Activated CD8-positive, alpha-beta T cell treated with anti-CD3 and anti-CD28 coated beads, Interleukin-2, amount 10 ng/mL, durations not matched to agents 7 days and 5 days (primary cell): ENCODE measurements at regions not wholly inside any gene's neighbourhood (a gene's known extent, or its start where the extent isn't known, plus 50 kb on each side); places are given as distances from the start of the nearest gene placed in this dataset.

Experiments used
- ATAC-seq: fragments of 150-1000 bp; cut with Tn5 transposase; one replicate; pipeline ENCODE4 v1.10.0; 2021; ENCODE audit warnings: moderate library complexity
- CTCF ChIA-PET: fragments of 350-600 bp; sonication (Branson Sonifier 250); formaldehyde crosslinking; loops from one replicate; lab custom pipeline; 2021; ENCODE audit warnings: antibody characterized with exemption; lab: Charles Lee
- POLR2A ChIA-PET: fragments of 350-600 bp; sonication (Branson Sonifier 250); formaldehyde crosslinking; loops from one replicate; lab custom pipeline; 2021; ENCODE audit warnings: antibody characterized with exemption; lab: Charles Lee
- DNase-seq: peaks from one replicate; pipeline ENCODE4 v3.0.0-alpha.2; 2020
- H3K27ac Mint-ChIP-seq: one replicate; pipeline ENCODE4 v1.8.0; 2021; ENCODE audit warnings: mild to moderate bottlenecking, mixed read lengths
- H3K27me3 Mint-ChIP-seq: one replicate; pipeline ENCODE4 v1.8.0; 2021; ENCODE audit warnings: low read depth, mixed read lengths
- H3K36me3 Mint-ChIP-seq: one replicate; pipeline ENCODE4 v1.8.0; 2021; ENCODE audit warnings: low read depth, mixed read lengths
- H3K4me1 Mint-ChIP-seq: one replicate; pipeline ENCODE4 v1.8.0; 2021; ENCODE audit warnings: low read depth, mixed read lengths
- H3K4me3 Mint-ChIP-seq: one replicate; pipeline ENCODE4 v1.8.0; 2021; ENCODE audit warnings: mild to moderate bottlenecking, mixed read lengths
- H3K9me3 Mint-ChIP-seq: one replicate; pipeline ENCODE4 v1.8.0; 2022; ENCODE audit warnings: mixed read lengths; ENCODE audit not compliant: insufficient read depth

- Mint-ChIP-seq H3K36me3 (no peaks in the 10 kb centered on the region), H3K9me3 (no peaks in the 10 kb centered on the region), H3K27me3 (no peaks in the 10 kb centered on the region), H3K4me3 (no peak overlapping the region), H3K4me1 (no peaks in the 10 kb centered on the region), H3K27ac (no peak overlapping the region)
- ChIA-PET CTCF (no interaction called here), POLR2A (interaction anchor here (0.5 kb wide), 1 partner anchor 114 kb away, joined by 3 read pairs; no protein-coding TSS in a partner anchor)
- no peak for ATAC-seq
- no peak for DNase-seq
These were observed 474.6 kb downstream of the DISC1 start for GRCh38 chr1:232101231-232101630.

GRCh38 chr1:232096751-232097150 lies 470.2 kb downstream of the DISC1 start:
- ChIA-PET POLR2A (no interaction called here), CTCF (no interaction called here)
- no peak overlapping the region for H3K4me3 Mint-ChIP-seq
- no peaks in the 10 kb centered on the region for H3K4me1 Mint-ChIP-seq
- DNase-seq: no peak
- no peak overlapping the region for H3K27ac Mint-ChIP-seq
- ATAC-seq: no peak
- no peaks in the 10 kb centered on the region for H3K9me3 Mint-ChIP-seq
- H3K36me3 Mint-ChIP-seq: no peaks in the 10 kb centered on the region
- no peaks in the 10 kb centered on the region for H3K27me3 Mint-ChIP-seq
